ENCODE measurements at regions not wholly inside any gene's neighbourhood (a gene's known extent, or its start where the extent isn't known, plus 50 kb on each side); places are given as distances from the start of the nearest gene placed in this dataset.
A peak's percentile ranks its signal among the peaks of the same experiment; 100 is the strongest.

DNA sequence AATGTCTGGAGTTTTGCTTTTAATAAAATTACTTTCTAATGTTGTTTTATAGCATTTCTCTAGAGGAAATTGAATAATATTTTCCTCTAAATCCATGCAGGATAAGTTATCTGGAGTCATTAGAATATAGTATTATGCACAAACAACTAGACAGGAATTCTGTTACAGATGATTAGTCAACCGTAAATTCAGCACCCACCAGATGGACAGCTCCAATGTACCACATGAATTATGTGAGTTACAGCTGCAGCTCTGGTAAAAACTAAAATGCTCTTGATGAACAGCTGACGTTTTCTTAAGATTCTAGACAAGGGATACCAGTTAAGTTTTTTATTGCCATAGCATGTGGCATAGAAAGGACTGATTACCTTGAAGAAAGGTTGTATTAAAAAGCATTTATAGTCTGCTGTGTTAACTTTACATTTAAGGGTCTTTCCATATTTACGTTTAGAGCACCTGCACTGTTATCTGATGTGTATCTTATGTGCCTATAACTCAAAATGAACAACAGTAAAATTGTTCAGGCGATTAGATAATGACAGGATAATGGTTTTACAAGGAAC lies 321.4 kb upstream of the LRFN5 start:
- 18 to 27% (median 25%) methylated on average over 4 of the region's 4 CpGs for WGBS, 5 donors
- intact Hi-C loops (cut with DNase I; ENCODE audit: low total_unique reads): no loop called here
- no peaks in the 10 kb centered on the region for H3K27me3 ChIP-seq
- peaks cover 0 to 8% (median 0%) of the 10 kb centered on the region in 4 donors for H3K9me3 ChIP-seq
- H3K4me3 ChIP-seq: no peak overlapping the region
- H3K27ac ChIP-seq: no peak overlapping the region
- no peaks in the 10 kb centered on the region for H3K4me1 ChIP-seq
- no peaks in the 10 kb centered on the region for H3K36me3 ChIP-seq
- DNase-seq: peak; percentile 26 to 71
- TF ChIP-seq POLR2AphosphoS5 (IDR thresholded peaks at IDR 0.05) (no peak), EP300 (IDR thresholded peaks at IDR 0.05) (no peak), POLR2A (IDR thresholded peaks at IDR 0.05) (no peak)
- TF ChIP-seq, protein P1, sequence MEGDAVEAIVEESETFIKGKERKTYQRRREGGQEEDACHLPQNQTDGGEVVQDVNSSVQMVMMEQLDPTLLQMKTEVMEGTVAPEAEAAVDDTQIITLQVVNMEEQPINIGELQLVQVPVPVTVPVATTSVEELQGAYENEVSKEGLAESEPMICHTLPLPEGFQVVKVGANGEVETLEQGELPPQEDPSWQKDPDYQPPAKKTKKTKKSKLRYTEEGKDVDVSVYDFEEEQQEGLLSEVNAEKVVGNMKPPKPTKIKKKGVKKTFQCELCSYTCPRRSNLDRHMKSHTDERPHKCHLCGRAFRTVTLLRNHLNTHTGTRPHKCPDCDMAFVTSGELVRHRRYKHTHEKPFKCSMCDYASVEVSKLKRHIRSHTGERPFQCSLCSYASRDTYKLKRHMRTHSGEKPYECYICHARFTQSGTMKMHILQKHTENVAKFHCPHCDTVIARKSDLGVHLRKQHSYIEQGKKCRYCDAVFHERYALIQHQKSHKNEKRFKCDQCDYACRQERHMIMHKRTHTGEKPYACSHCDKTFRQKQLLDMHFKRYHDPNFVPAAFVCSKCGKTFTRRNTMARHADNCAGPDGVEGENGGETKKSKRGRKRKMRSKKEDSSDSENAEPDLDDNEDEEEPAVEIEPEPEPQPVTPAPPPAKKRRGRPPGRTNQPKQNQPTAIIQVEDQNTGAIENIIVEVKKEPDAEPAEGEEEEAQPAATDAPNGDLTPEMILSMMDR (IDR thresholded peaks at IDR 0.05): no peak

DNA sequence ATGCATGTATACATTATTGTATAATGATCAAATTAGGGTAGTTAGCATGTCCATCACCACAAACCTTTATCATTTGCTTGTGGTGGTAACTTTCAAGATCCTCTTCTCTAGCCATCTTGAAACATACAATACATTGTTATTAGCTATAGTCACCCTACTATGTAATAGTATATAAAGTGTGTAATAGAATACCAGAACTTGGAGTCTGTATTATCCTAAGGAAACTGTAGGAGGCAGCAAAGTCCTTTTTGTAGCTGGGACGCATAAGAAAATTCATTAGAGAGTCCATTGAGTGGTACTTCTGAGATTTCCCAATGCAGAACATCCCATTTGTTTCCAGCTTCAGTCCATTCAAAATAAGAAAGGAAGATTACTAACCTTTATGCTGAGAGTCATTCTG lies 325.9 kb upstream of the LRFN5 start:
- Histone ChIP-seq H3K36me3 (no peaks in the 10 kb centered on the region), H3K27me3 (no peaks in the 10 kb centered on the region), H3K4me1 (no peaks in the 10 kb centered on the region), H3K9me3 (no peaks in the 10 kb centered on the region), H3K4me3 (no peak overlapping the region), H3K27ac (no peak overlapping the region)
- no peak for TF ChIP-seq POLR2AphosphoS5 (IDR thresholded peaks at IDR 0.05)
- TF ChIP-seq POLR2A (IDR thresholded peaks at IDR 0.05): no peak
- TF ChIP-seq, protein P1 (IDR thresholded peaks at IDR 0.05): no peak
- no peak for TF ChIP-seq EP300 (IDR thresholded peaks at IDR 0.05)
- 14 to 33% (median 20%) methylated on average over 1 of the region's 1 CpG for whole genome bisulfite sequencing, 5 donors
- intact Hi-C loops (cut with DNase I; ENCODE audit: low total_unique reads): no loop called here
- peak in 1 of 2 donors; percentile 20 for DNase-seq

DNA sequence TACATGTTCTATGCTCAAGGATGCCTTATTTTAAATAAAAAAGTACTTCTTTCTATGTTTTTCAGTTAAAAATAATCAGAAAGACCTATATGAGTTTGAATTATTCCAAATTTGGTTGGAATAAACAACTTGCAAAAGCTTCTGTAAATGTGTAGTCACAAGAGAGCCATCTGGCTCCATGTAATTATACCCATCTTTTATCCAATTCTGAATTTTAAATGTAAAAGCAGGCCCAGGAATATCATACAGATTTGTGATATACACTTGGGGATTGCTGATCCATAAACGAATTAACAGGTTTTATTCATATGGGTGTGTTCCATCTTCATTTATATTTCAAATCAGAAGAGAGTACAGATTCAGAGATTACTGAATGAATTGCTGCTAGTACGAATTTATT lies 329.2 kb upstream of the LRFN5 start:
- Histone ChIP-seq H3K27ac (no peak overlapping the region), H3K27me3 (no peaks in the 10 kb centered on the region), H3K4me3 (no peak overlapping the region), H3K36me3 (no peaks in the 10 kb centered on the region), H3K9me3 (no peaks in the 10 kb centered on the region), H3K4me1 (no peaks in the 10 kb centered on the region)
- intact Hi-C loops (cut with DNase I; ENCODE audit: low total_unique reads): no loop called here
- TF ChIP-seq POLR2A (IDR thresholded peaks at IDR 0.05): no peak
- TF ChIP-seq POLR2AphosphoS5 (IDR thresholded peaks at IDR 0.05): no peak
- TF ChIP-seq, protein P1 (IDR thresholded peaks at IDR 0.05): no peak
- TF ChIP-seq EP300 (IDR thresholded peaks at IDR 0.05): no peak
- 62 to 67% (median 66%) methylated on average over 2 of the region's 2 CpGs for WGBS, 5 donors
- no peak for DNase-seq

DNA sequence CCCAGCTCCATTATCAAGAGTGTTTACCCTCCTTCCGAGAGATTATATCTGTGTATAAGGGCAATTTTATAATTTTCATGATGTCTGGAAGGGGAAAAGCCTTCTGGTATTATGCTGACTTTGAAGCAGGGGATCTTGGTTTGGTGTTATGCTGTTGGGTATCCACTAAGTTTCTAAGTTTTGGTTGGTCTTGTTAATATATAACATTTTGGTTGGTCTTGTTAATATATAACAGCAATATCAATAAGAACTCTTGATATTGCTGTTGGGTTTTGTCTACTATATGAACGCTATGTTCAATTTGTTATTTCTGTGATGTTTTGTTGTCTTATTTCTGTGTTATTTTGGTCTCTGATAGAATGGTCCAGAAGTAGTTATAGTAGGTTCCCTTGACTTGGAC lies 349.2 kb upstream of the LRFN5 start:
- no peaks in the 10 kb centered on the region for H3K4me1 ChIP-seq
- 62 to 73% (median 65%) methylated on average over 2 of the region's 2 CpGs for whole genome bisulfite sequencing, 5 donors
- intact Hi-C loops (cut with DNase I; ENCODE audit: low total_unique reads): no loop called here
- no peak for DNase-seq
- peaks cover 0 to 20% (median 7%) of the 10 kb centered on the region in 4 donors for H3K9me3 ChIP-seq
- no peak overlapping the region for H3K4me3 ChIP-seq
- H3K36me3 ChIP-seq: no peaks in the 10 kb centered on the region
- no peaks in the 10 kb centered on the region for H3K27me3 ChIP-seq
- TF ChIP-seq, protein P1 (IDR thresholded peaks at IDR 0.05): no peak
- no peak for TF ChIP-seq POLR2A (IDR thresholded peaks at IDR 0.05)
- no peak for TF ChIP-seq EP300 (IDR thresholded peaks at IDR 0.05)
- TF ChIP-seq POLR2AphosphoS5 (IDR thresholded peaks at IDR 0.05): no peak
- no peak overlapping the region for H3K27ac ChIP-seq

Data from stomach (tissue), 8 donors.